ENCODE measurements at regions not wholly inside any gene's neighbourhood (a gene's known extent, or its start where the extent isn't known, plus 50 kb on each side); places are given as distances from the start of the nearest gene placed in this dataset.
A peak's percentile ranks its signal among the peaks of the same experiment; 100 is the strongest.

- no peak for DNase-seq (ENCODE audit: low spot score)
Measured at GRCh38 chr10:128898133-128898915, 568.7 kb upstream of the MGMT start.

- no peak for DNase-seq (ENCODE audit: low spot score)
Measured at GRCh38 chr10:128898916-128899195, 568.2 kb upstream of the MGMT start.

DNA sequence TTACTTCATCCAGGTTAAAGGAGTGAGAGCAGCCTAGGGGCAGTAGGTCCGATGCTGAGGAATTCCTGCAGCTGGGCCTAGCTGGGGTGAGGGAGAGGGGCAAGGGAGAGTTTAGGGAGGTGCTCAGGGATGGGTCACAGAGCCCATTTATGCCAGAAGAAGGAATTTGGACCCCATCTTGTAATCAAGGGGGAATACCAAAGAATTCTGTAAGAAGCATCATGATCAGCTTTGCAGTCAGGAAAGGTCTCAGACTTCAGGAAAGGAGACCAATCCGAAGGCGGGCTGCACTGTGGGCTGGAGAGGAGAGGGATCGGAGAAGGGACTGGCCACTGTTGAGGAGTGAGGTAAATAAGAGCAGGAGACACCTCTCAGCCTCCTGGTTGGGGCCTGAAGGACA is 566.6 kb upstream of the MGMT start:
- DNase-seq (ENCODE audit: low spot score), result no peak

DNA sequence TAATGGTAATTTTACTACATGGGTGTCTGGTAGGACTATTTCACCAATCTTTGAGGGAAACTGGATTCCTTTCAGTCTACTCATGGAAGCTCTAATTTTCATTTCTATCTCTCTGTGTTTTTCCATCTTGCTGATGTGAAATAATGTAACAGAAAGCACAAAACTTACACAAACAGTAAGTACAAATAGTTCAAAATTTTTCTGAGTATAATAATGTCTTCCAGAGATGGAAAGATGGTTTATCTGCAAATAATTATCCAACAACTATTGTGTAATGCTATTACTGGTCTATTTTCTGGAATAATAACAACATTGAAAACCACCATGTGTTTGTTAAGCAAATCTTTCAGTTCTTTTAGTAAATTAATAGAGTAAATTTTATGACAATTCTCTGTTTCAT is 565.8 kb upstream of the MGMT start:
- DNase-seq (ENCODE audit: low spot score), result no peak

DNA sequence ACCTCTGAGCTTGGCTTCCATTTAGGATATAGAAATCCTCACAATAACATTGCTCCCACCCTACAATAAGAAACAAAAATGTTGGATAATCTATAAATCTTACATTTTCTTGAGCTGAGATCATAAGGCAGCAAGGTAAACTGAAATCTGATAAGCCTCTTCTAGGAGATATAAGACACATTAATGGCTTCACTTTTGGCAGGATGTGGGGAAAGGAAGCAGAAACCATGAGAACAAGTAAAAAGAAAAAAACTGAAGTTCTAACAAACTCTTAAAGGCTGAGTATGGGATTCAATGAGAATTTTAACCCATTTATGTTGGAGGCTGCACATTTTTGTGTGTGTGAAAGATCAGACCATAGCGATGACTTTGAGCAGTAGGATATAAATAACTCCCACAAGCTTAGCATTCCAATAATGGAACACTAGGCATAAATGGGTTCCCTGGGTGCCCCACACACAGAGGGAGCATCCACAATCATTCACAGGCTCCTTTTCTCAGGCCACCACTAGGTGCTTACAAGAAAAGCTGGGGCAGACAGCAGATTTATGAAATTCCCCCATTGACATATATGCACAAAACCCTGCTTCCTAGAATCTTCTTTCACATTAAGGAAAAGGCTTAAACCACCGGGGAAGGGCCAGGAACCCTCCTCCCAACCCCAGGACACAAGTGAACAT is 564.9 kb upstream of the MGMT start:
- DNase-seq (ENCODE audit: low spot score), result no peak

DNA sequence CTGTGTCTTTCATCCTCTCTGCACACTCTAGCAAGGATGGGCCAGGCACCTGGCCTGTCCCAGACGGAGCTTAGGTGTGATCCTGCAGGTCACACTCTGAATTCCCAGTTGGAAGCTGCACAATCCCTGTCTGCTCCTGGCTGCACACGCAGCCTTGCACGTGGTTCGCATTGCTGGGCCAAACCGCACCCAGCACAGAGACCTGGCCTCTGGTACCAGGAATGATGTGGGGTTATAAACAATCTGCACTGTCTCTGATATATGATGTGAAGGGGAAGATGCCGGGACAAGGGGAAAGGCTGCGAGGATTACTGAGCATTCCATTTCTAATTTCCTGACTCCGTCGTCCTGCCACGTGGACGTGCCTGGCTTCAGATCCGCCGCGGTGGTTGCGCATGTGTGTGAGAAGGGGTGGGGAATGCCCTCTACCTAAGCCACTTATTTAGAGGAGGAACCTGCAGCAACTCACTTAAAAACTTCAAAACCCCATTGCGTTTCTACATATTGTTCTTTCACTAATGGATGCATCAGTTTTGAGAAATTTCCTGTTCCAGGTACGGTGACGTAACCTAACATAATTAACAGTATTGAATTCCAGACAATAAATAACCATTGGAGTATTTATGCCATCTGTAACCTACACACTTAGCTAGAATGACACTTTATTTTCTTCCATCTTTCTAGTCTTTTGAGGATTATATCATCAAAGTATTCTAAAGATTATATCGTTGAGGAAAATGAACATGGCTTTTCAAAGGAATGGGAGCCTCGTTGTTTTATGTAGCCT is 559.7 kb upstream of the MGMT start:
- DNase-seq (ENCODE audit: low spot score), result no peak

- no peak for DNase-seq (ENCODE audit: low spot score)
Measured at GRCh38 chr10:128908099-128908498, 558.9 kb upstream of the MGMT start.

DNA sequence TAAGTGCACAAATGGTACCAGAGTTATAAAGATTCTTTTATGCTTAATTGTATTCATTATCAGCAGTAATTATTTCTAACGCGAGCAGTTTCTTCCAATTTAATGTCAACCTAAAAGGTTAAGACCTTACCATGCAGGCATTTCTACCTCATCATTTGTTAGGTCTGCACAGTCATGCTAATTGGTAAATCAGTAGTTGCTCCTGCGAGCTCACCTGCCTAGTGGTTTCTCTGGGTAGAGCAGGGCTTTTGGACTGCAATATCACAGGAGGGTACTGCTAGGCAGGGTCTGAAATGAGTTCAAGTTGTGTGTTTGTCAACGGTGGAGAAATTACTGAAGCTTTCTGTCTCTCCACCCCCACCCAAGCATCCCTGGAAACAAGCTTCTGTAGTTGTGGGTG is 558.5 kb upstream of the MGMT start:
- DNase-seq (ENCODE audit: low spot score), result no peak

DNA sequence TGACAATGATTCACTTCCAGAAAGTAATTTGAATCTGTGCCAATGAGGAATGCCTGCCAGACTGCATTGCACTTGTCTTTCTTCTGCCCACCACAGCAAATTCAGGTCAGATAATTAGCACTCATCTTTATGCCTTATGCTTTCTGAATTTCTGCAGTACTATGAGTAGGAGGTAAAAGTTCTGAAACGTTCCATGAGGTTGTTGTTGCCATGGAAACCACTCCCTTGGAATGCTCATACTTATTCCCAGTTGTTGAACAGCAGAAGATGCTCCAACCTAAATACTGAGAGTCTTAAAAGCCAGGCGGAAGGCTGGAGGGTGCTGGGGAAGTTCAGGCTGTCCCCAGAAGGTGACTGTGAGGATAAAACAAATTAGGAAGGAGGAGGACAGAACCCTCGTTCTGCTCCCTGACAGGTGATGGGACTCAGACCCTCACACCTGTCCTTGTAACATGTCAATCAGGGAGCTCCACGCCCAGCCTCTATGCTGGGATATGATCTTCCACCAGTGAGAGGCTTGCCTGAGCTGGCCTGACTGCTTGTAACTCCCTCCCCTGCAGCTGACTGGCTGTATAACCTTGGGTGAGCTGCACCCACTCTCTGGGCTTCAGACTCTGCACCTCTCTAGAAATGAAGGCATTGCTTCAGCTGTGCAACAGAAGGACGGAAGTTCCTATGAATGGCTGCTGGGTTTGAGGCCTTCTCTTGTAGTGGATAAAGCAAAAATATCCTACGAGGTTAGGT is 554.3 kb upstream of the MGMT start:
- DNase-seq (ENCODE audit: low spot score), result peak; percentile 83

DNA sequence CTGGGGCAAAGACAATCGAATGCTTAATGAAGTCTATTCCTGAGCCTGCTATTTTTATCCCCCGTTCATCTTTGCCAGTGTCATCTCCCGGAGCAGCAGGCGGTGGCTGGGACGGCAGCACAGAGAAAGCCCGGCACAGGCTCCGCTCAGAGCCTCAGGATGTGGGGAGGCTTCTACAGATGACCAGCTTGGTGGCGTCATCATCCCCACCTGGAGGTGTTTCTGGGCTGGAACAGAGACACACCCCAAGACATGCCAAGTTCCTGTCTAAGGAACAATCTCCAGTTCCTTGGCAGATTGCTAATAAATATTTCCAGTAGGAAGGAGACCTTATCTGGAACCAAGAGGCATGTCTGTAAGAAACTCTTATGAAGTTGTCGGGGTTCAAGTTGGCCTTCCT is 552.4 kb upstream of the MGMT start:
- DNase-seq (ENCODE audit: low spot score), result peak; percentile 45

- DNase-seq (ENCODE audit: low spot score), result no peak
Measured at GRCh38 chr10:128915630-128916029, 551.4 kb upstream of the MGMT start.

DNA sequence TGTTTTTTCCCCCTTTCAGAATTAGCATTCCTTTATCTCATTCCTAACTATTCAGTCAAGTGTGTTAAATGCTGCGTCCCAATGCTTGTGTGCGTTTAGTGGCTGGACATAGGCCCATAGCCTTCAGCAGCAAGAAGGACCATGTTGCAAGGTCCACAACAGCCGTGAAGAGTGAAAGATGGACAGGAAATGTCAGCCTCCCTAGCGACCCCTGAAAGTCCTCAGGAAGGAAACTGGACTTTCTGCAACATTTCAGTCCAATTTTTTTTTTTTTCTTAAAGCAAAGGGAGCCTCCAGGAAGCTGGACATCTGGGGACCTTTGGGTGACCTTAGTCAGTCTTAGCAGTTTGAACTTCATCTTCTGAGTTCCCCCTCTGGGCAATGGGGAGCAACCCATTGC is 550.7 kb upstream of the MGMT start:
- DNase-seq (ENCODE audit: low spot score), result no peak

GRCh38 chr10:128921389-128922022 is 545.5 kb upstream of the MGMT start:
- DNase-seq (ENCODE audit: low spot score), result no peak

- no peak for DNase-seq (ENCODE audit: low spot score)
Measured at GRCh38 chr10:128922172-128922571, 544.9 kb upstream of the MGMT start.

GRCh38 chr10:128922619-128923196 is 544.3 kb upstream of the MGMT start:
- DNase-seq (ENCODE audit: low spot score), result no peak

DNA sequence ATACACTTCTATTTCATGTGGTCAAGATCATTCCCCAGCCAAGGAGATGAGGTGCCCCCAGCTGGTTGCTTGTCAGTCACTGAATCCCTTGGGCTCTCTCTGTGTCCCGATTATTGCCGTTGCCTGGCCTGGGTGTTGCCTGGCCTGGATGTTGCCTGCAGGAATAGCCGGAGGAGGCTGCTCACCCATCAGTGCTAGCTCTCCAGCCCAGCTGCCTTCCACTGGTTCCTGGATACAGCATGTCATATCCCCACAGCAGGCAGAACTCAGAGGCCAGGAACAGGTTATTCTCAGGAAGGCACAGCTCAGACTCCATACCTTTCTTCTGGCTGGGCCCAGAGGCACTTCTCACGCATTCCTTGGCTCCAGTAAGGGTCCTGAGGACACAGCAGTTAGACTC is 542.1 kb upstream of the MGMT start:
- DNase-seq (ENCODE audit: low spot score), result no peak

GRCh38 chr10:128926711-128927110 is 540.3 kb upstream of the MGMT start:
- no peak for DNase-seq (ENCODE audit: low spot score)

DNA sequence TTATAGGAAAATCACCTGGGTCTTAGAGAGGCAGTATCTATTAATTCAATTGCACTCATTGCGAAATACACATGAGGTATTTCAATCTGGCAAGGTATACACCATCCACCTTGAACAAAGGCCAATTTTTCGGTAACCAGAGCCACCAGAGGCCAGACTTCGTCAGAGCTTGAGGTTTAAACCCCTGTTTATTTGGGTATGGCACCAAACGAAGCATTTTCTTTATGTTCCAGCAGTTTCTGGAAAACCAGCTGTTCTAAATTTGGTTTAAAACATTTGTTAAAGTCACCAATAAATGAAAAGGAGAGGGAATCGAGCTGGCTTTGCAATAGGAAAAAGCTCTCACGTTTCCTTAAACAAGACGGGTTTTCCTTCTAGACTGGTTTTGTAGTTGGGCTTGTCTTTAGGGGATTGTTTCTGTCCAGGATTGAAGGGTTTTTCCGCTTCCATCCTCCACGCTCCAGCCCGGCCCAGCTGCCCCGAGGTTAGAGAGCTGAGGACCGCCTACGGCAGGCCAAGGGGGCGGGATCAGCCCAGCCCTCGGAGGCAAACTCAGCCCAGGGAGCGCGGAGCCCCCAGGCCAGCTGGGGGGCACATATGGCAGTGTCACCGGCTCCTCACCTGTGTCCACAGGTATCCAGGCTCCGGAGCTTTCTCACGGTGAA is 539.4 kb upstream of the MGMT start:
- no peak for DNase-seq (ENCODE audit: low spot score)

GRCh38 chr10:128928231-128928836 is 538.7 kb upstream of the MGMT start:
- DNase-seq (ENCODE audit: low spot score), result no peak

- DNase-seq (ENCODE audit: low spot score), result no peak
Measured at GRCh38 chr10:128929131-128929530, 537.9 kb upstream of the MGMT start.

DNA sequence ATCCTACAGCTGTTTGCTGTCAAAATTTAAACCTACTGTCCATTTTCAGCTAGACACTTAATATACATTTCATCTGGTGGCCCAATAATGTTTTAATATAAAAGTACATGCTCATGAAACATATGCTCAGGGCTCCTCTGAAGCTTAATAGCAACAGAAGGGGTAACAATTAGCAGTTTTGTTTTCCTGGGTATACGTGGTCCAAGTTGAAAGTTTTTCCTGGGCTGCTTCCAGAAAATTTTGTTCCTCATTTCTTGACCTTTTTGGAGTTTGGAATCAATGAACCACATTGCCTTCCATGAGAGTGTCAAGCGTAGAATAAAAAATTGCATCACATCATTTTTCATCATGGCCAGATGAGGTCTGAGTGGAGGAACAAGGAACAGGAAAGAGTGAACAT is 537.3 kb upstream of the MGMT start:
- DNase-seq (ENCODE audit: low spot score), result no peak

All from putamen (tissue), 1 donor.